Mesendoderm (in vitro differentiated cells): ENCODE measurements at regions not wholly inside any gene's neighbourhood (a gene's known extent, or its start where the extent isn't known, plus 50 kb on each side); places are given as distances from the start of the nearest gene placed in this dataset.

Source experiments
- DNase-seq: peaks from one replicate; pipeline ENCODE4 v3.0.0; 2013
- H2AK5ac ChIP-seq: 2 replicates; pipeline ENCODE4 v1.6.1; 2013; ENCODE audit warnings: low read length, inconsistent platforms
- H2BK120ac ChIP-seq: 2 replicates; pipeline ENCODE4 v1.6.1; 2013; ENCODE audit warnings: low read depth, mild to moderate bottlenecking, low read length, moderate library complexity, mixed read lengths
- H2BK15ac ChIP-seq: replicated peaks from 2 replicates; pipeline ENCODE4 v1.6.1; 2013; ENCODE audit warnings: low read depth, mild to moderate bottlenecking, moderate library complexity
- H2BK5ac ChIP-seq: 2 replicates; pipeline ENCODE4 v1.6.1; 2013; ENCODE audit warnings: low read length, inconsistent platforms
- H3K18ac ChIP-seq: 2 replicates; pipeline ENCODE4 v1.6.1; 2013; ENCODE audit warnings: mild to moderate bottlenecking, low read length, mixed read lengths
- H3K23ac ChIP-seq: one replicate; pipeline ENCODE4 v1.6.1; 2013; ENCODE audit warnings: low read length
- H3K27ac ChIP-seq: 2 replicates; pipeline ENCODE4 v1.5.1; 2013; ENCODE audit warnings: low read depth, mild to moderate bottlenecking, inconsistent platforms, low read length, moderate library complexity
- H3K27me3 ChIP-seq: 2 replicates; pipeline ENCODE4 v1.6.1; 2013; ENCODE audit warnings: low read length, control low read depth, mild to moderate bottlenecking, inconsistent platforms; ENCODE audit not compliant: insufficient read depth, poor library complexity
- H3K36me3 ChIP-seq: 2 replicates; pipeline ENCODE4 v1.6.1; 2013; ENCODE audit warnings: low read length, inconsistent platforms; ENCODE audit not compliant: control insufficient read depth, insufficient read depth
- H3K4ac ChIP-seq: one replicate; pipeline ENCODE4 v1.6.1; 2013; ENCODE audit warnings: low read depth, mild to moderate bottlenecking, low read length, moderate library complexity
- H3K4me1 ChIP-seq: 2 replicates; pipeline ENCODE4 v1.6.1; 2013; ENCODE audit warnings: low read depth, low read length, inconsistent platforms; ENCODE audit not compliant: control insufficient read depth
- H3K4me2 ChIP-seq: 2 replicates; pipeline ENCODE4 v1.6.1; 2013; ENCODE audit warnings: low read length
- H3K4me3 ChIP-seq: 2 replicates; pipeline ENCODE4 v1.5.1; 2013; ENCODE audit warnings: mild to moderate bottlenecking, low read length
- H3K56ac ChIP-seq: one replicate; pipeline ENCODE4 v1.6.1; 2013; ENCODE audit warnings: low read length
- H3K79me1 ChIP-seq: 2 replicates; pipeline ENCODE4 v1.6.1; 2013; ENCODE audit warnings: low read length, inconsistent platforms
- H3K79me2 ChIP-seq: 2 replicates; pipeline ENCODE4 v1.6.1; 2013; ENCODE audit warnings: mild to moderate bottlenecking, low read length; ENCODE audit not compliant: control insufficient read depth, insufficient read depth
- H3K9ac ChIP-seq: 2 replicates; pipeline ENCODE4 v1.6.1; 2013; ENCODE audit warnings: low read length, inconsistent platforms
- H4K5ac ChIP-seq: one replicate; pipeline ENCODE4 v1.6.1; 2013; ENCODE audit warnings: low read length
- H4K8ac ChIP-seq: one replicate; pipeline ENCODE4 v1.6.1; 2013; ENCODE audit warnings: low read depth, mild to moderate bottlenecking, control low read depth, low read length, moderate library complexity
- WGBS: extraction: QIAGEN DNeasy Blood & Tissue Kit; methylation state at CpG from one replicate; pipeline ENCODE4 v1.1.7; 2013; ENCODE audit warnings: low lambda C conversion rate, missing lambda C conversion rate; ENCODE audit not compliant: insufficient coverage; ENCODE audit errors: extremely low coverage; 5-methylcytosine and 5-hydroxymethylcytosine counted together

DNA sequence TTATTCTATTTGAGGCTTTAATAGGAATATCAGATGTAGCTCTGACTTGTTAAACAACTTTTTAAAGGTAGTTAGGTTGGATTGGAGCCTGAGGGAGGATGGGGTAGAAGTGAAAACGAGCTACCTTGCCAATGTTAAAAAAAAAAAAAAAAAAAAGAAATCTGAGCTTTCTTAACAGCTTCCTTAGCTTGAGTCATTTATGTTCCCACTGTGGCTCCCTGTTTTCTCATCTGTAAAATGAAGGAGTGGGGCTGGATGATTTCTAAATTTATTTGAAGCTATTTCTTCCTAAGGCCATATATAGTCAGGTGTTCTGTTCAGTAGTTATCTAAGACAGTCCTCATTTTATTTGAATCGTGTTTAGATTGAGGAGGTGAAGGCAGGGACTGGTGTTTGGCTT, 105.7 kb downstream of the EDEM1 start:
- Histone ChIP-seq H3K18ac (no peak overlapping the region), H4K5ac (no peak overlapping the region), H3K79me2 (no peaks in the 10 kb centered on the region), H3K56ac (no peak overlapping the region), H3K4me3 (no peak overlapping the region), H2BK15ac (peak overlapping the region; percentile 64), H2BK5ac (no peak overlapping the region), H2AK5ac (no peak overlapping the region), H4K8ac (no peak overlapping the region), H3K9ac (no peak overlapping the region), H3K23ac (no peak overlapping the region), H3K4me1 (no peaks in the 10 kb centered on the region), H3K36me3 (no peaks in the 10 kb centered on the region), H3K4ac (no peak overlapping the region), H2BK120ac (no peak overlapping the region), H3K27ac (no peak overlapping the region), H3K79me1 (no peaks in the 10 kb centered on the region), H3K4me2 (no peak overlapping the region), H3K27me3 (no peaks in the 10 kb centered on the region)
- no peak for DNase-seq
- no CpG with 5 or more reads among the region's 2 CpGs for WGBS

GRCh38 chr3:5294356-5294755, 106.8 kb downstream of the EDEM1 start:
- Histone ChIP-seq H3K18ac (no peak overlapping the region), H3K9ac (no peak overlapping the region), H3K79me1 (no peaks in the 10 kb centered on the region), H2BK120ac (no peak overlapping the region), H3K4me2 (no peak overlapping the region), H3K4me3 (no peak overlapping the region), H3K27ac (no peak overlapping the region), H3K4me1 (no peaks in the 10 kb centered on the region), H3K4ac (no peak overlapping the region), H3K56ac (no peak overlapping the region), H3K79me2 (no peaks in the 10 kb centered on the region), H3K36me3 (no peaks in the 10 kb centered on the region), H4K8ac (no peak overlapping the region), H3K23ac (no peak overlapping the region), H3K27me3 (no peaks in the 10 kb centered on the region), H4K5ac (no peak overlapping the region), H2BK15ac (no peak overlapping the region), H2BK5ac (no peak overlapping the region), H2AK5ac (no peak overlapping the region)
- DNase-seq, result peak; percentile 44
- no CpG with 5 or more reads among the region's 4 CpGs for WGBS

DNA sequence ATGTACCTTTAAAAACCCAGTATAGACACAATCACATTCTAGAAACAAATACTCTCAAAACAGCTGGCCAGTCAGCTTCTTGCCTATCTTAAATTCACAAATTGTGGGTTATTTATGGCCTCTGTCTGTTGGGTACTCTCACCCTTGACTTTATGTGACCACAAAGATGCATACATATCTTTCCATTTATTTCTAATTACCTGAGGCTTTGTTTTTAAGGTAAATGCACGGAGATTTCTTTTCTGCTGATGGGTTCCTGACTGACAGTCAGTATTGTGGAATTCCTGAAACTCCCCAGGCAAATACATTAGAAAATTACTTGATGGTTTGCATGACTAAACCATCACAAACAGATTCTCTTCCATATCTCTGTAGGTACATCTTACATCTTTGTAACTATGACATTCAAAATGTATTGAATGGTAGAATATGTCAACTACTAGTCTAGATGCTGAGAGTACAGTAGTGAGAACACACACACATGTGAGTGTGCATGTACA, 107.7 kb downstream of the EDEM1 start:
- Histone ChIP-seq H4K8ac (no peak overlapping the region), H3K23ac (no peak overlapping the region), H3K9ac (no peak overlapping the region), H2BK15ac (no peak overlapping the region), H3K18ac (no peak overlapping the region), H3K79me2 (no peaks in the 10 kb centered on the region), H4K5ac (no peak overlapping the region), H3K4ac (no peak overlapping the region), H3K27me3 (no peaks in the 10 kb centered on the region), H3K79me1 (no peaks in the 10 kb centered on the region), H3K36me3 (no peaks in the 10 kb centered on the region), H3K4me1 (no peaks in the 10 kb centered on the region), H2BK120ac (no peak overlapping the region), H3K4me3 (no peak overlapping the region), H3K4me2 (no peak overlapping the region), H2AK5ac (no peak overlapping the region), H3K27ac (no peak overlapping the region), H2BK5ac (no peak overlapping the region), H3K56ac (no peak overlapping the region)
- DNase-seq, result no peak
- no CpG with 5 or more reads among the region's 1 CpG for WGBS

DNA sequence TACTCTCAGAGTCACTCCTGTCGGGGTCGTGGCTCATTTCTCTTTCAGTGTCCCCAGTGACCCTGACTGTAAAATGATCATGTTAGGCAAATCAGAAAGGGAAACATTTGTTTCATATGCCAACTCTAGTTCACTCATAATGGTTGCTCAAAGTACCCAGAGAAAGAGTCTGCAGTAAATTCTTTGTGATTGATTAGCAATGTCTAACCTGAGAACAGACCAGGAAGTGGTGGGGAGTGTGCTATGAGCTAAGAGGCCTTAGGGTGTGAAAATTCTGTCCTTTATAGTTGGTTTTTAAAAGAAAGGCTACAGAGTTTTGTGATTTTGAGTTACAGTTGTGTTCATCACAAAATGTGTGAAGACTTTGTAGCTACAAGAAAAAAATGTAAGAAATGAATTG, 108.9 kb downstream of the EDEM1 start:
- no peak for DNase-seq
- no peak overlapping the region for H3K18ac ChIP-seq
- H3K4ac ChIP-seq, result no peak overlapping the region
- WGBS, result no CpG with 5 or more reads among the region's 2 CpGs
- H4K5ac ChIP-seq, result no peak overlapping the region
- H3K9ac ChIP-seq, result no peak overlapping the region
- H3K56ac ChIP-seq, result no peak overlapping the region
- no peak overlapping the region for H3K4me3 ChIP-seq
- no peak overlapping the region for H2BK5ac ChIP-seq
- no peak overlapping the region for H2BK15ac ChIP-seq
- no peak overlapping the region for H2AK5ac ChIP-seq
- H3K27ac ChIP-seq, result no peak overlapping the region
- no peaks in the 10 kb centered on the region for H3K79me2 ChIP-seq
- no peaks in the 10 kb centered on the region for H3K4me1 ChIP-seq
- no peaks in the 10 kb centered on the region for H3K79me1 ChIP-seq
- H3K27me3 ChIP-seq, result no peaks in the 10 kb centered on the region
- H2BK120ac ChIP-seq, result no peak overlapping the region
- no peak overlapping the region for H4K8ac ChIP-seq
- no peaks in the 10 kb centered on the region for H3K36me3 ChIP-seq
- H3K23ac ChIP-seq, result no peak overlapping the region
- H3K4me2 ChIP-seq, result no peak overlapping the region

GRCh38 chr3:5297895-5298294, 110.4 kb downstream of the EDEM1 start:
- Histone ChIP-seq H3K4me3 (no peak overlapping the region), H3K23ac (no peak overlapping the region), H3K36me3 (no peaks in the 10 kb centered on the region), H2BK120ac (no peak overlapping the region), H4K8ac (no peak overlapping the region), H3K4ac (no peak overlapping the region), H4K5ac (no peak overlapping the region), H3K27ac (no peak overlapping the region), H3K4me2 (no peak overlapping the region), H3K56ac (no peak overlapping the region), H3K27me3 (no peaks in the 10 kb centered on the region), H3K4me1 (no peaks in the 10 kb centered on the region), H2BK5ac (no peak overlapping the region), H3K79me1 (no peaks in the 10 kb centered on the region), H3K79me2 (no peaks in the 10 kb centered on the region), H2BK15ac (no peak overlapping the region), H2AK5ac (no peak overlapping the region), H3K9ac (no peak overlapping the region), H3K18ac (no peak overlapping the region)
- no CpG with 5 or more reads among the region's 1 CpG for WGBS
- DNase-seq, result no peak

DNA sequence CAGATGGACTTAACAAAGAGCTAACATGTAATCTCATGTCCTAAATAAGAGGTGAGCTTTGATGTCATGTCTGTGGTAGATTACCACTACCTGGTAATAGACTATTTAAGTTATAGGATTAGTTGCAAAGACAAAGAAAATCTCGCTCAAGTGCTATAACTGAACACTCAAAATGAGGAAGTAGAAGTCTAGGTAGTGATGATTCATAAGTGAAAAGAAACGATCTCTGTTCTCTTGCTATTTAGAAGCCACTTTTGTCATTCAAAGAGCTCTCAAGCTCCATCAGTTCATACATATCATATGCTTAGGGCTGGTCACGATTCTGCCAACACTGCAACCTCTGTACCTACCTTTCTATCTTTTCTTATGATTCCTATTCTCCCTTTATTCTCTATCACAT, 110.9 kb downstream of the EDEM1 start:
- Histone ChIP-seq H3K18ac (no peak overlapping the region), H3K4me3 (no peak overlapping the region), H4K5ac (no peak overlapping the region), H3K79me1 (no peaks in the 10 kb centered on the region), H3K79me2 (no peaks in the 10 kb centered on the region), H4K8ac (no peak overlapping the region), H3K27ac (no peak overlapping the region), H3K56ac (no peak overlapping the region), H2BK120ac (no peak overlapping the region), H3K36me3 (no peaks in the 10 kb centered on the region), H3K23ac (no peak overlapping the region), H2BK15ac (no peak overlapping the region), H3K4ac (no peak overlapping the region), H3K4me2 (no peak overlapping the region), H3K27me3 (no peaks in the 10 kb centered on the region), H3K4me1 (no peaks in the 10 kb centered on the region), H2AK5ac (no peak overlapping the region), H2BK5ac (no peak overlapping the region), H3K9ac (no peak overlapping the region)
- no CpG with 5 or more reads among the region's 3 CpGs for WGBS
- no peak for DNase-seq
